ENCODE measurements at regions not wholly inside any gene's neighbourhood (a gene's known extent, or its start where the extent isn't known, plus 50 kb on each side); places are given as distances from the start of the nearest gene placed in this dataset.

DNA sequence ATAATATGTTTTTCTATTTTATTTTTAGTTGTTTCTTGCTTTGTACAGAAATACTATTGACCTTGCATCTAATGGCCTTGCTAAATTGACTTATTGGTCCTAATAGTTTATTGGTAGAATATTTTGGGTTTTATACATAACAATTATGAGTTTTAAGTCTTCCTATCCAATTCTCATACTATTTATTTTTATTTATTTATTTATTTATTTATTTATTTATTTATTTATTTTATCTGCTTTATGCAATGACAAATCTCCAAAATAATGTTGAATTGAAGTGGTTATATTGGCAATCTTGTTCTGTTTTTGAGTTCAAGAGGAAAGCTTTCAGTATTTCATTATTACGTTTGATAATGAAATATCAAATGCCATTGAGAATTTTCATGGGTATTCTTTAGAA is 488.3 kb downstream of the CDH2 start:
- H2AFZ ChIP-seq (ENCODE audit: low read depth, low read length, poor library complexity, severe bottlenecking), result no peak overlapping the region
- ChIA-PET RAD21 (ENCODE audit: low non-redundant PET in 1 of 2, low total read pairs in 2 of 2, uncharacterized antibody in 2 of 2, unreplicated experiment in 2 of 2) (no interaction called here), POLR2A (no interaction called here), CTCF (no interaction called here)
- no peak overlapping the region for H3K4me3 ChIP-seq (replicated peaks in 1 of 2; ENCODE audit: low read depth in 1 of 2, low read length in 2 of 2)
- H4K20me1 ChIP-seq (ENCODE audit: insufficient read depth), result no peaks in the 10 kb centered on the region
- TF ChIP-seq SP1 (IDR thresholded peaks at IDR 0.05; ENCODE audit: low read depth) (no peak), RAD21 (IDR thresholded peaks at IDR 0.05; ENCODE audit: low read depth) (no peak), SIN3A (IDR thresholded peaks at IDR 0.05; ENCODE audit: low read depth) (no peak), CBX3 (IDR thresholded peaks at IDR 0.05; ENCODE audit: low read depth) (no peak), CEBPB (IDR thresholded peaks at IDR 0.05; ENCODE audit: low read depth) (no peak), JUND (IDR thresholded peaks at IDR 0.05) (no peak), ZNF274 (IDR thresholded peaks at IDR 0.05; ENCODE audit: low read depth, low read length) (no peak), ZFX (IDR thresholded peaks at IDR 0.05) (no peak)
- TF ChIP-seq, protein P1, sequence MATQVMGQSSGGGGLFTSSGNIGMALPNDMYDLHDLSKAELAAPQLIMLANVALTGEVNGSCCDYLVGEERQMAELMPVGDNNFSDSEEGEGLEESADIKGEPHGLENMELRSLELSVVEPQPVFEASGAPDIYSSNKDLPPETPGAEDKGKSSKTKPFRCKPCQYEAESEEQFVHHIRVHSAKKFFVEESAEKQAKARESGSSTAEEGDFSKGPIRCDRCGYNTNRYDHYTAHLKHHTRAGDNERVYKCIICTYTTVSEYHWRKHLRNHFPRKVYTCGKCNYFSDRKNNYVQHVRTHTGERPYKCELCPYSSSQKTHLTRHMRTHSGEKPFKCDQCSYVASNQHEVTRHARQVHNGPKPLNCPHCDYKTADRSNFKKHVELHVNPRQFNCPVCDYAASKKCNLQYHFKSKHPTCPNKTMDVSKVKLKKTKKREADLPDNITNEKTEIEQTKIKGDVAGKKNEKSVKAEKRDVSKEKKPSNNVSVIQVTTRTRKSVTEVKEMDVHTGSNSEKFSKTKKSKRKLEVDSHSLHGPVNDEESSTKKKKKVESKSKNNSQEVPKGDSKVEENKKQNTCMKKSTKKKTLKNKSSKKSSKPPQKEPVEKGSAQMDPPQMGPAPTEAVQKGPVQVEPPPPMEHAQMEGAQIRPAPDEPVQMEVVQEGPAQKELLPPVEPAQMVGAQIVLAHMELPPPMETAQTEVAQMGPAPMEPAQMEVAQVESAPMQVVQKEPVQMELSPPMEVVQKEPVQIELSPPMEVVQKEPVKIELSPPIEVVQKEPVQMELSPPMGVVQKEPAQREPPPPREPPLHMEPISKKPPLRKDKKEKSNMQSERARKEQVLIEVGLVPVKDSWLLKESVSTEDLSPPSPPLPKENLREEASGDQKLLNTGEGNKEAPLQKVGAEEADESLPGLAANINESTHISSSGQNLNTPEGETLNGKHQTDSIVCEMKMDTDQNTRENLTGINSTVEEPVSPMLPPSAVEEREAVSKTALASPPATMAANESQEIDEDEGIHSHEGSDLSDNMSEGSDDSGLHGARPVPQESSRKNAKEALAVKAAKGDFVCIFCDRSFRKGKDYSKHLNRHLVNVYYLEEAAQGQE (IDR thresholded peaks at IDR 0.05; ENCODE audit: low read depth), result no peak
- intact Hi-C loops (cut with micrococcal nuclease), result no loop called here
- H3K36me3 ChIP-seq (ENCODE audit: control insufficient read depth in 1 of 2, insufficient read depth in 2 of 2, low read length in 2 of 2), result no peaks in the 10 kb centered on the region
- no peaks in the 10 kb centered on the region for H3K9me2 ChIP-seq (ENCODE audit: insufficient read depth)
- H3K27me3 ChIP-seq (ENCODE audit: insufficient read depth, low read length), result no peaks in the 10 kb centered on the region
- 0 out of 4 replicates have a peak, but pooled peaks cover 0 to 3% of the 10 kb centered on the region in 2 experiments for H3K9me3 ChIP-seq (ENCODE audit: control insufficient read depth in 1 of 2, insufficient read depth in 1 of 2, low read depth in 1 of 2, low read length in 2 of 2)
- ATAC-seq (no peak), DNase-seq (ENCODE audit: low read depth, low spot score) (no peak)
- H3K4me1 ChIP-seq (ENCODE audit: control insufficient read depth in 1 of 2, insufficient read depth in 2 of 2, low read length in 2 of 2), result no peaks in the 10 kb centered on the region
- H3K9ac ChIP-seq (ENCODE audit: low read length), result no peak overlapping the region
- no peaks in the 10 kb centered on the region for H3K79me2 ChIP-seq (ENCODE audit: insufficient read depth, low read length)
- no peak overlapping the region for H3K27ac ChIP-seq (ENCODE audit: low read depth, low read length)
- H3K4me2 ChIP-seq (ENCODE audit: low read length), result no peak overlapping the region
- no TSS peak for BruUV-seq (replicated peaks)

All from HCT116 (cell line).